HuH-7.5 (cell line): ENCODE measurements at regions not wholly inside any gene's neighbourhood (a gene's known extent, or its start where the extent isn't known, plus 50 kb on each side); places are given as distances from the start of the nearest gene placed in this dataset.
"Not testable (repeated sequence)": the region's sequence is repeated elsewhere in the genome, so short reads cannot be mapped to it uniquely, and the experiment has no call there.

Experiments
- DNase-seq: peaks from one replicate; pipeline ENCODE4 v3.0.0; 2011; ENCODE audit warnings: low spot score

DNA sequence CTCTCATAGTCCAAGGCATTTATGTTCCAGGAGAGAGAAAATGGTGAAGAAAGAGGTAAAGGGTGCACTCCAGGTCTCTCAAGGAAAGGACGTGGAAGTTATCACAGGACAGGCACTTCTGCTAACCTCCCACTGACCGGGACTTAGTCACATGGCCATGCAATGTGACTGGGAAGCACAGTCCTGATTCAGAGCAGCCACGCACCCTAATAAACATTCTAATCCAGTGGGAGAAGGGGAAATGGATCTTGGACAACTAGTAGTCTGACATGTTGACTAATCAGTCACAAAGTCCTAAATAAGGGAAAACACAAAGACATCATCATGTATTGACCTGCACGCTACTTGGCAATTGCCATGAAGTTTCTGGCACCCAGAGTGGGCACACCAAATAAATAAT, 417.5 kb upstream of the ZMIZ1 start:
- no peak for DNase-seq

- no peak for DNase-seq
These were observed 415.2 kb upstream of the ZMIZ1 start for GRCh38 chr10:78653555-78653954.

DNA sequence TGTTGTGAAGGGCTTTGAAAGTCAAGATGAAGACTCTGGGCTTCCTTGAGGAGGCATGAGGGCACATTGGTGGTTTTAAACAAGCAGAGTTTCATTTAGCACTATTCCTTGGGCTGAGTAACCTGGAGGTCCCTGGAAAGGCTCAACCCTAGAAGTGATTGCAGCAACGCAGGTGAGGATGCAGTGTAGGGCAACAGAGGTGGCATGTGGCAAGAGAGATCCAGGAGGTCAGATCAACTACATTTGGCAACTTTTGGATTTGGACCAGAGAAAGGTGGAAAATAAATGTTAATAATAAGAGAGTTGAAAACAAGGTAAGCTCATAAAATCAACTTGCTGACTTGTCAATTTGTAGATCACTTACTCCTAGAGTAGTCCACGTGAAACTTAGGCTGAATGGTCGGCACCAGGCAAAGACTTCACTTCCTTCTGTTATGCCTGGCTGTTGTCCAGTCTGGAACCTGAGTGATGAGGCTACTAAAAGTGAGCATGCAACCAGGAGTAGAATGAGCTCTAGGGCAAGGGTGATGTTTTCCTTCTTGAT, 414.6 kb upstream of the ZMIZ1 start:
- no peak for DNase-seq

GRCh38 chr10:78655979-78656378, 412.8 kb upstream of the ZMIZ1 start:
- DNase-seq, result no peak

- DNase-seq, result no peak
These were observed 412.2 kb upstream of the ZMIZ1 start for GRCh38 chr10:78656417-78657162.

DNA sequence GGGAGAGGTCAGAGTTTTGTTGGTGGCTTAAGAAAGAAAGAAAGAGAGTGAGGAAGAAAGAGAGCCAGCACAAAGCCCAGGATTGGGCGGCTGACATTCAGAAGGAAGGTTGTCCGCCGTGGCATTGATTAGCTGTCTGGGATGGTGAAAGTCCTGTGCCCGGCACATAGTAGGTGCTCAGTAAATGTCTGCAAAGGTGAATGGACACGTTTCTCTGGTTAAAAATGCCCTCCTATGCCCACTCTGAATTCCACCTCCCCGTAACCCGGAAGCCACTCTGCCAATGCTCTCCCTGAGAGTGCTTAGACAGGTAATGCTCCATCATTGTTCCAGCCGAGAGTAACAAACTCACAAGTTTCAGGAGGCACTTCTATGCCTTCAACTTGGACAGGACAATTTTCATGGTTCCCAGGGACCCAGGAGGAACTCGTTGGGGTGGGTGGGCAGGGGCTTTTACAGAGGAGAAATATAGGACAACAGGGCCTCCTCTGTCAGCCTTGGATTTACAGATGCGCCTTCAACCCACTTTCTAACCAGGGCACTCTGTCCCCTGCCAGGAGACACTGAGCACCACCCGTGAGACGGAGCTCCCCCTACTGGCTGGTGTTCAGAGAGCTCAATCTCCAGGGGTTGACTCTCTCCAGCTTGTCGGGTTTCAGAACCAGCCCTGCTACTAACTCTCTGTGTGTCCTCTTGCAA, 411.5 kb upstream of the ZMIZ1 start:
- peak; percentile 49 for DNase-seq

DNA sequence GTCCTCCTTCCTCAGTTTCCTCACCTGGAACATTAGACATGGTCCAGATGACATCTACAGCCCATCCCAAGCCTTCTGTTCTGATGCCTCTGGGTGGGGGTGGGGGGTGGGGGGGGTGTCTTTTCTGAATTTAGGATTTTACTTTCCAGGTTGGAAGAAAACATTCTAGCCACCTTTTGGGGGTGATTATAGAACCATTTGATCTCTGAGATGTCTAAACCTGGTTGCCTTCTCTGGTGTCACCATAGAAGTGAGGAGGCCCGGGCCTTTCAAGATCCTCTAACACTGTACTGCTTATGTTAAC, 411.0 kb upstream of the ZMIZ1 start:
- DNase-seq, result no peak

GRCh38 chr10:78658645-78659597, 409.8 kb upstream of the ZMIZ1 start:
- no peak for DNase-seq

GRCh38 chr10:78659598-78659967, 409.2 kb upstream of the ZMIZ1 start:
- no peak for DNase-seq

GRCh38 chr10:78660446-78661106, 408.2 kb upstream of the ZMIZ1 start:
- DNase-seq, result no peak

GRCh38 chr10:78663721-78664120, 405.0 kb upstream of the ZMIZ1 start:
- DNase-seq, result no peak

GRCh38 chr10:78664929-78665553, 403.7 kb upstream of the ZMIZ1 start:
- no peak for DNase-seq

DNA sequence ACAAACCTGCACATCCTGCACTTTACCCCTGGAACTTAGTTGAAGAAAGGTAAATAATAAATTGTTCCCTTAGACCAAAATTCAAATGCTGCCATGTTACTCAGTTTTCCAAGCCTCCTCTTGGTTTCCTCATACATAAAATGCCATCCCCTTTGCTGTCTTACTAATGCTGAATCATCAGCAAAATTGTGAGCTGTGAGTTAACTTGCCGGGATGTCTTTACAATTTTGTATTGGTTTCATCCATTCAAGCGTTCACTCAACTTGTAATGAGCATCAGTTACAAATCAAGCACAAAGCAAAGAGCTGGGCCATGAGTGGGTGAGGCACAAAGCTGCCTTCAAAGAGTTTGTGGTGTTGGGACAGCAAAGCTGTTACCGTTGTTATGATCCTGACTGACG, 395.8 kb upstream of the ZMIZ1 start:
- no peak for DNase-seq

DNA sequence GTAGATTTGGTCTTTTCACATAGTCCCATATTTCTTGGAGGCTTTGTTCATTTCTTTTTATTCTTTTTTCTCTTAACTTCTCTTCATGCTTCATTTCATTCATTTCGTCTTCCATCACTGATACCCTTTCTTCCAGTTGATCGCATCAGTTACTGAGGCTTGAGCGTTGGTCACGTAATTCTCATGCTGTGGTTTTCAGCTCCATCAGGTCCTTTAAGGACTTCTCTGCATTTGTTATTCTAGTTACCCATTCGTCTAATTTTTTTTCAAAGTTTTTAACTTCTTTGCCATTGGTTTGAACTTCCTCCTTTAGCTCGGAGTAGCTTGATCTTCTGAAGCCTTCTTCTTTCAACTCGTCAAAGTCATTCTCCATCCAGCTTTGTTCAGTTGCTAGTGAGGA, 387.6 kb upstream of the ZMIZ1 start:
- not testable (repeated sequence) for DNase-seq

DNA sequence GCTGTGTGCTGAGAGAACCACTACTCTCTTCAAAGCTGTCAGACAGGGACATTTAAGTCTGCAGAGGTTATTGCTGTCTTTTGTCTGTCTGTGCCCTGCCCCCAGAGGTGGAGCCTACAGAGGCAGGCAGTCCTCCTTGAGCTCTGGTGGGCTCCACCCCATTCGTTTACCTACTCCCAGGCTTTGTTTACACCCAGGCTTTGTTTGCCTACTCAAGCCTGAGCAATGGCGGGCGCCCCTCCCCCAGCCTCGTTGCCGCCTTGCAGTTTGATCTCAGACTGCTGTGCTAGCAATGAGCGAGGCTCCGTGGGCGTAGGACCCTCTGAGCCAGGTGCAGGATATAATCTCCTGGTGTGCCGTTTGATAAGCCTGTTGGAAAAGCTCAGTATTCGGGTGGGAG, 386.8 kb upstream of the ZMIZ1 start:
- not testable (repeated sequence) for DNase-seq

DNA sequence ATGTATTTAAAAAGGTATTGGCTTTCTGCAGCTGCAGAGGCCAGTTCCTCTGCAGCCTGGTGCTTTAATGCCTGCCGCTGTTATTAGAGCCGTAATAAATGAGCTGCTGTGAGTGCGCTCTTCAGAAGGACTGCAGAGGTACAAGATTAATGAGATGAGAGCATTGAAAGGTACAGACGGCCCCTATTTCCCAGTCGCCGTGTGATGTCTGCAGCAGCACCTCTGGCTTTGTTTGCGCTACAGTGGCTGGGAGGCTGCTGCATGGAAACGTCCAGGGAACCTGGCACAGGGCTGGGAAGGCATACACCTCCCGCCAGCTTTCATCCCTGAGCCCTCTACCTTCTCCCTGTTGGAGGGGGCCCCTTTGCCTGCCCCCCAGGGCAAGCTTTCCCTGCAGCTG, 383.8 kb upstream of the ZMIZ1 start:
- DNase-seq, result no peak

DNA sequence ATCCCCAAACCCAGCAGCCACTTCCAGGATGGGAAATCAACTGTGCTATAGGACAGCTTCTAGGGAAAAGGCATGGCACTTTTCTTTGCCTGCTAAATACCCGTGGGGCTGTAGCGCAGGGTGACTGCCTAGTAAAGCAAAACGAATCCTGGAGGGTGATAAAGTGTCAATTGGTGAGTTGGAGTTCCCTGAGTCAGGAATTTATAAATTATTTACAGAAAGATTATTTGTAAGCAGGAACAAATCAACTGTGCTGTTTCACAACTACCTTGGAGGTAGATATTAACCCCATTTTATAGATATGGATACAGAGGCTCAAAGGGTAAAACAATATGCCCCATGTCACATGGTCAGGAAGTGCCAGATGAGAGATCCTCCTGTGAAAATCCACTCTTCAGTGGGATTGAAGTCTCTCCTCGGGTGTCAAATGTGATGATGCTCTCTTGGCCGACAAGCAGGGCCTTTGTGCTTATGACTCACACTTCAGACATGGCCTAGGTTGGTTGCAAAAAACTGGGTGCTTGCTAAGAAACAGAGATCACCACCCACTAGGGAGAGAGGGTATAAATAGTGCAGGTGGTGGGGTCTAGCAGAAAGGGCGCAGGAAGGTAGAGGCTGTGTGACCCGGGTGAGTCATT, 383.2 kb upstream of the ZMIZ1 start:
- DNase-seq, result no peak

DNA sequence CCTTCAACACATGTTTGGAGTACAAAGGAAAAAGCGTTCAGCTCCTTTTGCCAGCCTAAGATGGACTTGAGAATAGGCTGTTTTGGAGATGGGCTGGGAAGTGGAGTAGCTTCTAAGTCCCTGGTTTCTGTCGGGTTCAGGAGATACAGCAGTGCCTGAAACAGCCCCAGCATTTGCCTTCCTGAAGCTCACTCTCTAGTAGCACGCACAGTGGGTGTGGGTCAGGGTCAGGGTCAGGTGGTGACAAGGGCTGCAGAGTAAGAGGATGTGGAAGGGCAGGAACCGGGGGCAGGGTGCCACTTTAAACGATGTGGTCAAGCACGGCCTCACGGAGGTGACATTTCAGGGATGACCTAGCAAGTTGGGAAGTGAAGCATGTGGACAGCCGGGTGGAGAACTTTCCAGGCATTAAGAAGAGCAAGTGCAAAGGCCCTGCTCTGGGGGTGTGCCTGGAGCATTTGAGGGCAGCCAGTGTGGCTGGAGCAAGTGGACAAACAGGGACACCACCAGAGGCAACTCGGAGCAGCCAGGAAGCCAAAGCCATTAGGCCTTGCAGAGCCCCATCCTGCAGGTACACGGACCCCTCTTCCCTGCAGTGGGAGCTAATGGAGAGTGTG, 382.2 kb upstream of the ZMIZ1 start:
- no peak for DNase-seq

DNA sequence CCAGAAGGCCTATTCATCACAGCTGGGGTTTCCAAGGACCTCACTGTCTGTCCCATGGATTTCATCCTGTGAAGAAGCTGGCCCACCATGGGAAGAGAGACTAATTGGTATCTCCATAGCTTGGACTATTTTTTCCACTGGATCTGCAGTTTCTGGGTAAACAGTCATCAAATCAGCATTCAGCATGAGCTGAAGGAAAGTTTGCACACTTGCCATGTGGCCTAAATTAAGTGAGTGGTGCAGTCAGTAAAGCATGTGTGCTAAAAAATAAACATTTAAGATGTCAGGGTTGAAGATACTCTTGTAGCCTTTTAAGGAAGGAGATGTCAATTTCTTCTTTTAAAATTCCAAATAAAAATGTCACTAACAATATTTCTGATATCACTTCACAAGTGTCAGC, 381.1 kb upstream of the ZMIZ1 start:
- no peak for DNase-seq

- DNase-seq, result no peak
These were observed 380.4 kb upstream of the ZMIZ1 start for GRCh38 chr10:78688230-78688900.
